ENCODE measurements at regions not wholly inside any gene's neighbourhood (a gene's known extent, or its start where the extent isn't known, plus 50 kb on each side); places are given as distances from the start of the nearest gene placed in this dataset.

GRCh38 chr1:47576758-47577115 lies 138.9 kb downstream of the FOXD2 start:
- no peak for TF ChIP-seq CTCF (IDR thresholded peaks at IDR 0.05)
- 47 to 49% methylated on average over 2 of the region's 2 CpGs for WGBS, 2 donors
- no peak for FAIRE-seq

GRCh38 chr1:47577303-47578025 lies 139.6 kb downstream of the FOXD2 start:
- H3K4me3 ChIP-seq: no peak overlapping the region
- no peak overlapping the region for H3K27ac ChIP-seq
- H3K9me3 ChIP-seq: no peaks in the 10 kb centered on the region
- no peaks in the 10 kb centered on the region for H3K36me3 ChIP-seq
- no peaks in the 10 kb centered on the region for H3K27me3 ChIP-seq
- H3K4me1 ChIP-seq: no peaks in the 10 kb centered on the region
- no peak for ATAC-seq
- 73 to 86% methylated on average over 12 of the region's 12 CpGs for WGBS, 2 donors
- FAIRE-seq: no peak
- DNase-seq: no peak
- intact Hi-C loops (cut with DNase I): no loop called here
- no peak for TF ChIP-seq CTCF (IDR thresholded peaks at IDR 0.05)

More at GRCh38 chr1:47576758-47577115, 138.9 kb downstream of the FOXD2 start:
- Histone ChIP-seq H3K27me3 (no peaks in the 10 kb centered on the region), H3K27ac (no peak overlapping the region), H3K4me1 (no peaks in the 10 kb centered on the region), H3K36me3 (no peaks in the 10 kb centered on the region), H3K9me3 (no peaks in the 10 kb centered on the region), H3K4me3 (no peak overlapping the region)
- DNase-seq: no peak
- intact Hi-C loops (cut with DNase I): no loop called here
- ATAC-seq: no peak

- ATAC-seq (peak in 3 of 4 donors; percentile 20 to 34 (median 30)), FAIRE-seq (no peak), DNase-seq (no peak)
- TF ChIP-seq CTCF (IDR thresholded peaks at IDR 0.05): no peak
- 38 to 42% methylated on average over 19 of the region's 19 CpGs for WGBS, 2 donors
- intact Hi-C loops (cut with DNase I): no loop called here
- no peaks in the 10 kb centered on the region for H3K36me3 ChIP-seq
- H3K27ac ChIP-seq: no peak overlapping the region
- H3K4me1 ChIP-seq: no peaks in the 10 kb centered on the region
- no peaks in the 10 kb centered on the region for H3K9me3 ChIP-seq
- no peaks in the 10 kb centered on the region for H3K27me3 ChIP-seq
- no peak overlapping the region for H3K4me3 ChIP-seq
These were observed 140.3 kb downstream of the FOXD2 start for GRCh38 chr1:47578026-47578720.

- no peak overlapping the region for H3K4me3 ChIP-seq
- TF ChIP-seq CTCF (IDR thresholded peaks at IDR 0.05): no peak
- no peaks in the 10 kb centered on the region for H3K27me3 ChIP-seq
- H3K36me3 ChIP-seq: no peaks in the 10 kb centered on the region
- H3K9me3 ChIP-seq: no peaks in the 10 kb centered on the region
- intact Hi-C loops (cut with DNase I): no loop called here
- DNase-seq (no peak), FAIRE-seq (no peak), ATAC-seq (no peak)
- no peaks in the 10 kb centered on the region for H3K4me1 ChIP-seq
- WGBS, 2 donors: 21 to 23% methylated on average over 10 of the region's 10 CpGs
- H3K27ac ChIP-seq: no peak overlapping the region
These were observed 141.0 kb downstream of the FOXD2 start for GRCh38 chr1:47578721-47579419.

All from pancreas (tissue), 10 donors.